GM19324 (cell line): ENCODE measurements at regions not wholly inside any gene's neighbourhood (a gene's known extent, or its start where the extent isn't known, plus 50 kb on each side); places are given as distances from the start of the nearest gene placed in this dataset.
"Not testable (repeated sequence)": the region's sequence is repeated elsewhere in the genome, so short reads cannot be mapped to it uniquely, and the experiment has no call there.

ENCODE experiments used
- ATAC-seq: cut with Tn5 transposase; IDR thresholded peaks from one replicate; pipeline ENCODE4 v1.9.1; 2021; ENCODE audit warnings: mild to moderate bottlenecking, moderate library complexity; ENCODE audit not compliant: unreplicated experiment, low FRiP score

- no peak for ATAC-seq
Measured at GRCh38 chr6:76862936-76863335, 600.4 kb downstream of the HTR1B start.

GRCh38 chr6:76861403-76861802 lies 601.9 kb downstream of the HTR1B start:
- peak; percentile 72 for ATAC-seq

- ATAC-seq: no peak
Measured at GRCh38 chr6:76856065-76856464, 607.2 kb downstream of the HTR1B start.

- ATAC-seq: no peak
Measured at GRCh38 chr6:76852776-76853175, 610.5 kb downstream of the HTR1B start.

- ATAC-seq: not testable (repeated sequence)
Measured at GRCh38 chr6:76849274-76849970, 613.9 kb downstream of the HTR1B start.

- ATAC-seq: no peak
Measured at GRCh38 chr6:76843054-76843822, 620.1 kb downstream of the HTR1B start.

GRCh38 chr6:76840865-76841264 lies 622.4 kb downstream of the HTR1B start:
- ATAC-seq: no peak

GRCh38 chr6:76840041-76840745 lies 623.1 kb downstream of the HTR1B start:
- no peak for ATAC-seq

GRCh38 chr6:76839505-76839904 lies 623.8 kb downstream of the HTR1B start:
- no peak for ATAC-seq

GRCh38 chr6:76837564-76837963 lies 625.7 kb downstream of the HTR1B start:
- ATAC-seq: no peak

- ATAC-seq: no peak
Measured at GRCh38 chr6:76835695-76836094, 627.6 kb downstream of the HTR1B start.

- no peak for ATAC-seq
Measured at GRCh38 chr6:76835293-76835692, 628.0 kb downstream of the HTR1B start.

- ATAC-seq: no peak
Measured at GRCh38 chr6:76834399-76834798, 628.9 kb downstream of the HTR1B start.

- no peak for ATAC-seq
Measured at GRCh38 chr6:76831299-76831698, 632.0 kb downstream of the HTR1B start.

- not testable (repeated sequence) for ATAC-seq
Measured at GRCh38 chr6:76823578-76823977, 639.7 kb downstream of the HTR1B start.

- no peak for ATAC-seq
Measured at GRCh38 chr6:76818451-76818850, 644.8 kb downstream of the HTR1B start.

GRCh38 chr6:76817429-76817828 lies 645.9 kb downstream of the HTR1B start:
- no peak for ATAC-seq

- no peak for ATAC-seq
Measured at GRCh38 chr6:76814496-76815458, 648.5 kb downstream of the HTR1B start.

- ATAC-seq: no peak
Measured at GRCh38 chr6:76810286-76810685, 653.0 kb downstream of the HTR1B start.

GRCh38 chr6:76803038-76803580 lies 660.2 kb downstream of the HTR1B start:
- ATAC-seq: no peak
